ENCODE measurements at regions not wholly inside any gene's neighbourhood (a gene's known extent, or its start where the extent isn't known, plus 50 kb on each side); places are given as distances from the start of the nearest gene placed in this dataset.

DNA sequence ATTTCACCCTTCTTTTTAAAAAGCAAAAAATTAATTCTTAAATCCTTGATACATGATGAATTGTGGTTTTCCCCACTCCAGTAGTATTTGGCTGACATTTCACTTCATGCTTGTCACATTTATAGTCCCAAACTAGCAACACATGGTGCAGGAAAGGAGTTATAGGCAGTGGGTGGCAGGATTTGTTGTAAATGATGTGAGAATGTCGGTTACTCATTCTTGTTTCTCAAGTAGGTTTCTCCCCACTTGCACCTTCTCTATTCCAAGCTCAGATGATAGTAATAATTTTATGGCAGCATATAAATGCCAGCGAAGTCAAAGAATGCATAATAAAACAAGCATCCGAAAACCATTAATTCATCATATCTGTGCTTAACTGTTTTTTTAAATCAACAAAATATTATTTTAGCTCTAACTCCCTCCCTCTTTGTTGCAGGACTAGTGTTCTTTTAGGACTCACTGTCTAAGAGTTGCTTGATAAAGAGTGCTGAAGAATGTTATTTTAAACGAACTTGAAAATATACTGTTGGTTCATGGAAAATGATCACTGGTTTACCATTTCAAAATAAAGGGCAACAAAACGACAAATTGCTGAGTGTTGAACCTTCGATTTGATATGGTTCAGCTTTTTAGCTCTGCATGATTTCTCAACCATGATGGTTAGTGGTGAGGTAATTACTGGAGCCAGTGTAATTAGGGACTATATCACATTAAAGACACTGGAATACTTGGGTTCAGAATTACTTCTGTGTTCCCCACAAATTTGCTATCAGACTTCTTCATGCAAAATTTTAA is 88.1 kb upstream of the ADAMTSL1 start:
- DNase-seq (ENCODE audit: low read depth in 3 of 3): no peak

DNA sequence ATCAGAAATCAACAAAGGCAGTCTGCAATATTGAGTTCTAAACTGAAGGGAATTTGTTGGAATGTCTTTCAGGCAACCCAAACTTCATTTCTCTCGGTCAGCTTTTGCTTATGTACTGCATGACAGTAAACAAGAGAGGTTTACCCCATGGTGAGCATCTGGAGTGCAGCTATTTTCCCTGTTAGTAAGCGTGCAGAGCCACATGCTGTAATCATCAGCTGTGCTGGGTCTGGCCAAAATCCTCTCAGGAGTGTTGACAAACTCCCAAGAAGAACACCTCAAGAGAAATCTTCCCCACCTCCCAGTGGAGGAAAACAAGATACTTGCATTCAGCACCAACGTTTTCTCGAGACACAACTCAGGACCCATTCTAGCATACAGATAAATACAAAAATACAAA is 83.6 kb upstream of the ADAMTSL1 start:
- DNase-seq (ENCODE audit: low read depth in 3 of 3): no peak

DNA sequence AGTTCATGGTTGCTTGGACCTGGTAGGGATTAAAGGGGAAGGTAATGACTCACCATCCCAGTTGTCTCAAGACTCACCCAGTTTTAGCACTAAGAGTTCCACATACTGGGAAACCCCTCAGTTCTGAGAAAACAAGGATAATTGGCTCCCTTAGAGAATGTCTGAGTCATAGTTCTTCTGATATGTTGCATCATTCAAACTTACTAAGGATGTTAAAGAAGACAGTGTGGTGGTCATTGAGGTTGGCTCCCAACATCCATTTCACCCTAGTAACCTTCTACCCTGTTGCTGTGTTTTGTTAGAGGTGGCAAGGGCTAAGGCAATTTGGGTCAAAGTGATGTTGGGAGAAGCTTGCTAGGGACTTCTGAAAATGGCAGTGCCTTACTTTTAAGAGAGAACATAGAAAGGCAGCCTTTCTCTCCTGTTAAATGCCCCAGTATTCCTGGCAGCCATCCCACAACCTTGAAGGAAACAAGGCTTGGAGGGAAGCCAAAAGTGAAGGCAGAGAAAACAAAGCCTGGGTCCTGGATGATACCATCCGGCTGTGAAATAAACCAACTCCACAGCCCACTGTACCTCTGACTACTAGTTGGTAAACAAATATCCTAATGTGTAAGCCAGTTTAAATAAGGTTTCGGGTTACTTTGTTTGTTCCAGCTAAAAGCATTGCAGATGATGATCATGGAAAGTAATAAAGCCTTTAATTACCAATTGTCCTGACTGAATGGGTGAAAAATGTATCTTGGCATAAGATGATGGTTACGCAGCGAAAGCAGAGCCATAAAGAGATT is 80.4 kb upstream of the ADAMTSL1 start:
- DNase-seq (ENCODE audit: low read depth in 3 of 3): no peak

DNA sequence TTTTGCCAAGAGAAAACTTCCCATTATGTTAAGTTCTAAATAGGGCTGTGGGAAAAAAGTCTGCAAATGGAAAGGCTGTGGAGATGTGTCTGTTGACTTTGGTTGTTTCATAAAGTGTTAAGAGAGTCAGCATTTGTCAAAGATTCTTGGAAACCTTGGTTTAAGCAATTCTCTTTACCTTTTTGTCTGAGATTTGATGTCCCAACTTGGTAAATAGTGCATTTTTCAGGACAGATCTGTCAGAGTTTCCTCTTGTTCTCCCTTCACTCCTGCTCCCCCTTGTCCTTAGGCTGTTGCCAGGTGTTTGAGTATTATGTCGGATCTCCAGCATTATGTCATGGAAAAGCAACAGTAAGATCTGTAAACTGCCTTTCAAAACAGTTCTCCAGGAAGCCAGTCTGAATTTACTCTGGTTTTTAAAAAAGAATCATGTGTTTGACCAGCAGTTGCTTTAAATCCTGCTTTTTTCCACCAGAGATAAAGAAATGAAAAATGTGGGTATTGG is 79.1 kb upstream of the ADAMTSL1 start:
- no peak for DNase-seq (ENCODE audit: low read depth in 3 of 3)

DNA sequence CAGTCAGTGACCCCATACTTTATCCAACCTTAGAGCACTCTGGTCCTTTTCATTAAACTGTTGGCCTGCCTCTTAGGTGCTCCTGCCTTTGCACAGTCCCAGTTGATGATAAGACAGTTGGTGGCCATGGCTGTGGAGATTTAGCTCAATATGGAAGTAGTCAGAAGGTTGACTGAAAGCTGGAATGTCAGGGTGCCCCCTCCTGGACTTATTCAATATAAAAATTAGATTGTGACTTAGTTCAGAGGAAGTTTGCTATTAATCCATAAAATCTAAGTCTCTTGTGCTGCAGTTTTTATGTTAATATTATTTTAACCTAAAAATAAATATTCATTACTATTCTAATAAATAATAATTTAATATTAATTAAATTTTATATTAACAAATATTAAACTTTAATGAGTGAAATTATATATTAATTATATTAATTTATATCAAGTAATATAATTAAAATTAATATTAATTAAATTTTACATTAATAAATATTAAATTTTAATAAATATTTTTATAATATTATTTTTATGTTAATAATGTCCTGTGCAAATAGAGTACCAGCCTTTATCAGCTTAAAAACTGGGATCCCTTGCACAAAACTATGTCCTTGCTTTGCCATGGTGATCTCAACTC is 77.7 kb upstream of the ADAMTSL1 start:
- no peak for DNase-seq (ENCODE audit: low read depth in 3 of 3)

DNA sequence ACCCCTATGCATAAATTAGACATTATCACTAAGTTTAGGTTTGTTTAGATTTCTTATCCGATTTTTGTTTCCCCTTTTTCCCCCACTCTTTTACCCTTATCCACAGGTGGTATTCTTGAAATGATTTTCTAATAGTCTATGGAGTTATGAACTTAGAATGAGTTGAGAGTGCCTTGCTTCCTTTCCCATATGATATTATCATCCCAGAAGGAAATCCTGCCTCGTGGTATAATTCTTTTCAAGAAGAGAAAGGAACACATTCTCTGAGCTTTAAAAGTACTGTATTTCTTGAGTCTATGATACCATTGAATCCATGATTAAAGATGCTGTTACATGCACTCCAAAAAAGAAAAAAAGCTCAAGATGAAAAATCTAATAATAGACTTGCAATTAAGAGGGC is 76.9 kb upstream of the ADAMTSL1 start:
- DNase-seq (ENCODE audit: low read depth in 3 of 3): no peak

DNA sequence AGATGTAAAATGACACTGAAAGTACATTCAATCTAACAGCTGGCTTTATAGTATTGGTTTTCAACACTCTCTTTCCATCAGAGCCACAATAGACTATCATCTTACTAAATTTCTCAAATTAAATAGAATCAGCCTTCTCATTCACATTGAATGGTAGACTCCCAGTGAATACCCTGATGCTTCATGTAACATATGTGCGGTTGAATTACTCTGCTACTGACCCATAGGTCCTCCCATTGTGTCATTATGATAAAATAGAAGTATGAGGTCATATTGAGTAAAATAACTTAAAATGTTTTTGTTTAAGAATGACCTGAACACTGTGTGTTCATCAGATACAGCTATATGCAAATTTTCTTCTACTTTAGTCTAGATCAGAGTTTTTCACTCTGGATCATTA is 75.9 kb upstream of the ADAMTSL1 start:
- DNase-seq (ENCODE audit: low read depth in 3 of 3): no peak

DNA sequence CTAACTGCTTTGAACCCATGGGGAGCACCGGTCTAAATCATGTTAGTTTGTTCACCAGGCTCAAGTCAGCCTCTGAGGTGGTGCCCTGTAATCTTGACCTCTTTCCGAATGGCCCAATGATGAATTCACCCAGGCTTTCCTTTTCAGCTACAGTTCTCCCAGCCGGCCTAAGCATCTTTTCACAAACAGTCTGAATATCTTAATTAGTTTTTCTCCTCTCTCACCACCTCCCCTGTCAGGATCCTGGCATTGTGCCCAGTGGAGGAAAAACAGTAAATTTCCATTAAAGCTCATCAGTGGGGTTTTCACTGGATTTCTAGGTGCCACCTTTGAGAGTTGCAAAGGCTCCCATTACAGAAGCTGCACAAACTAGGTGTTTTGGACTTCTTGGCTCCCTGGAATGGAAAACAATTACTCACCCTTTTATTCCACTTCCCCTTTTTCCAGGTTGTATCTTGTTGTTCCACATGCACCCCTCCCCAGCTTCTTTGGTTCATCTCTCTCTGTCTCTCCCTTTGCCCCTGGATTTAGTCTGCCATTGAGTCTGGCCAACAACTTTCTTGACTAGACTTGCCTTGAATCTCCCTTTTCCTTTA is 69.4 kb upstream of the ADAMTSL1 start:
- DNase-seq (ENCODE audit: low read depth in 3 of 3): no peak

DNA sequence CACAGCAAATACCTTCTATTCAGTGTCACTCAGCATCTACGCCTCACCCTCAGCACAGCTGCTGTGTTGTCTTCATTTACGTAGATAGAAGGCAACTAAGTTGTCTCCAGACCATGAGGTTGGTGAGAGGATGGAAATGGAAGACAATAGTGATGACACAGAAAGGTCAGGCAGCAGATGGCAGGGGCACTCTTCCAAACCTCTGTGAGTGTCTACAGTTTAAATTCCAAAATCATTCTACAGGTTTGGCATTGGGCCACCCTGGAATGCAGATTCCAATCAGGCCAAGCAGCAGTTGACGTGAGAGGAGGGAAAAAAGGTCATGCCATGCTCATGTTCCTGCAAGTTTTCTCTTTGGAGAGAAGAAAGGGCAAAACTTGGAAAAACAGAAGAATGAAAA is 68.7 kb upstream of the ADAMTSL1 start:
- no peak for DNase-seq (ENCODE audit: low read depth in 3 of 3)

DNA sequence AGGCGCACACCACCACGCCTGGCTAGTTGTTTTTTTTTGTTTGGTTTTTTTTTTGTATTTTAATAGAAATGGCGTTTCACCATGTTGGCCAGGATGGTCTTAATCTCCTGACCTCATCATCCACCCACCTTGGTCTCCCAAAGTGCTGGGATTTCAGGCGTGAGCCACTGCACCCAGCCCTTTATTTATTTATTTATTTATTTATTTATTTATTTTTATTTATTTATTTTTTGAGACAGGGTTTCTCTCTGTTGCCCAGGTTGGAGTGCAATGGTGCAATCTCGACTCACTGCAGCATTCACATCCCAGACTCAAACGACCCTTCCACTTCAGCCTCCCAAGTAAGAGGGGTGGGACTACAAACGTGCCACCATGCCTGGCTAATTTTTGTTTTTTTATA is 63.0 kb upstream of the ADAMTSL1 start:
- DNase-seq (ENCODE audit: low read depth in 3 of 3): no peak

DNA sequence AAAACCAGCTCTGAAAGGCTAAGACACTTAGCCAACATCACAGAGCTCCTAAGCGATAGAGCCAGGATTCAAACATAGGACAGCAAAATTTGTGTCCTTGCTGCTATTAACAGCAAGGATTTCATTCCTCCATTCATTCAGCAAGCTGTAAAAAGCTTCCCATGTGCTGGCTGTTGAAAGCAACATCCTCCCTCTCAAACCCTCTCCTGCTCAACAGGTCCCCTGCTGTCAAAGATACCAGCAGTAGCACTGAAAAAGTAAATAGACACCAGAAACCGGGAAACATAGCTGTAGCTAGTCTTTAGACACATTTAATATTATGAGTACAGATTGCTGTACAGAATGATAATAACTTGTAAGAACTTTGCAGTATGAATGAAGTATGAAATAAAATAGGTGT is 52.6 kb upstream of the ADAMTSL1 start:
- no peak for DNase-seq (ENCODE audit: low read depth in 3 of 3)

DNA sequence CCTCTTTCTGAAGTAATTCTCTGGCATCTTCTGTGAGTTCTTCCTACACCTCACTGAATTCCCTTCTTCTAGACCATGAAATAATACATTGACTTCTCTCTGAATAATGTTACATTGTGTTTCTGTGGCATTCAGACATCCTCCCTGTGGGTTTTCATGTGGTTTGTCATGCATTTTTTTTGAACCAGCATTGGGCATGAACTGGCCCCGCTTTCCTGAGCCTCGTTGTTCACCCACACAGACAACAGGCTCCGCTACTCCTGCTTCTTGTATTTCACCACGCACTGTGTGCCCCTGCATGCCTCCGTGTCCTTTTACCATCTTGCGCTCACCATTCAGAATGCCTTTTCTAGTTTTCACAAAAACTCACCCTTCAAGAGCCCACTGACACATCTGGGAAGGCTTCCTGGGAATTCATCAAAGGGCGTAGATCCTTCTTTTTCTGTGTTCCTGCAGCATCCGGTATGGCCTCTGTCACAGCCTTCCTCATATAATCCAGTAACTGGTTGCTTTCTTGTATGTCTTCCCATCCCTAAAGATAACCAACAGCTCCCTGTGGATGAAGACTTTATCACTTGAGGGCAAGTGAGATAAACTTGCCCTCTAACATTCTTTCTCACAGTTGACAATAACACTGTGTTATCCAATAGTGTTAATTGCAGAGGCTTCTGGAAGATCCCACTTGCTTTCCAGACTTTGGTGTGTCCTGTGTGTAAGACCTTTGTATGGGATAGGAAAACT is 51.5 kb upstream of the ADAMTSL1 start:
- DNase-seq (ENCODE audit: low read depth in 3 of 3): no peak

DNA sequence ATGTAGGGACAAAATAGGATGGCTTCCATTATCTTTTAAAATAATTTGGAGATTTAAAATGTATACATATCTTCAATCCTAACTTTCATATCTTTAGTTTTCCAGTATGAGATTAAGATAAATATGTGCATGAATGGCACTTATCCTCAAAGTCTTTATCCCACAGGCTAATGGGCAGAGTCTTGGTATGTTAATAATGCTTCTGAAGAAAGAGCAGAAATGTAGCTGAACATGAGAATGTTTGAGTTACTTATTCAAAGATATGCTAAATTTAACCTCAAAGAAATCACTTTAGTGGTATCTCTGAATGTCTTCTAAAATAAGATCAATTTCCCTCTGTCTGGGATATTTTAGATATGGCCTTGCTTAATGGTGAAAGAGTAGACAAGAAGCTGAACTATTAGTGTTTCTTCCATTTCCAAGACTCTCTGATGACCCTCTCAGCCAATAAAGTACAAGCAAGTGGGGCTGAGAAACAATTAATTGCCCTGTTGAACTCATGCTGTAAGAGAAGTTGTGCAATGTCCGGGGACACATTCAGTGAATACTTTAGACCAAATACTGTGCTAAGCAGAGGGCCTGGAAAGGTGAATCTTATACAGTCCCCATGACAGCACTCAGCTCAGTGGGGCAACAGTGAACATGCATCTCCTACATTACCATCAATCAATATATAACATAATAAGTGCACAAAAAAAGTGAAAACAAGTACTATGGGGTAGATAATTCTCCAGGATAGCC is 50.0 kb upstream of the ADAMTSL1 start:
- DNase-seq (ENCODE audit: low read depth in 3 of 3): no peak

All from stimulated activated CD4-positive, alpha-beta T cell treated with anti-CD3 and anti-CD28 coated beads, TNF-alpha, amount 100 ng/mL, for 4 hours (primary cell).